Tibial artery (tissue), 4 donors: ENCODE measurements at regions not wholly inside any gene's neighbourhood (a gene's known extent, or its start where the extent isn't known, plus 50 kb on each side); places are given as distances from the start of the nearest gene placed in this dataset.
A peak's percentile ranks its signal among the peaks of the same experiment; 100 is the strongest.

ENCODE experiments used
- DNase-seq, 2 donors: peaks; one replicate each; pipeline ENCODE4 v3.0.0-alpha.2; 2019
- H3K27ac ChIP-seq, 2 donors: fragments of 200-600 bp; sonication (generic) in 1 of 2; 1 replicate in 1 of 2; 2 replicates in 1 of 2; pipeline ENCODE4 v1.5.1; 2018 to 2019; ENCODE audit warnings: mild to moderate bottlenecking in 1 of 2
- H3K27me3 ChIP-seq, 2 donors: fragments of 200-600 bp; sonication (generic) in 1 of 2; one replicate each; pipeline versions ENCODE4 v1.5.1 to v1.6.0; 2016 to 2019
- H3K36me3 ChIP-seq, 3 donors: fragments of 200-600 bp; sonication (generic) in 2 of 3; one replicate each; pipeline ENCODE4 v1.5.1; 2016 to 2019; ENCODE audit warnings: mild to moderate bottlenecking in 2 of 3
- H3K4me1 ChIP-seq, 4 donors: fragments of 200-600 bp; sonication (generic) in 2 of 4; 1 replicate in 3 of 4; 2 replicates in 1 of 4; pipeline ENCODE4 v1.5.1; 2016 to 2019
- H3K4me3 ChIP-seq, 2 donors: fragments of 200-600 bp; sonication (generic) in 1 of 2; 1 replicate in 1 of 2; 2 replicates in 1 of 2; pipeline ENCODE4 v1.5.1; 2018 to 2019; ENCODE audit warnings: mild to moderate bottlenecking in 2 of 2
- H3K9me3 ChIP-seq, 3 donors: fragments of 200-600 bp; sonication (generic) in 1 of 3; one replicate each; pipeline ENCODE4 v1.5.1; 2016 to 2019
- intact Hi-C: fragments of 100-400 bp; cut with DNase I; formaldehyde crosslinking; loops from one replicate; pipeline ENCODE4 v1.15.0; 2023; ENCODE audit warnings: low total_unique reads
- TF ChIP-seq, protein P1 (sequence below), 2 experiments: fragments of 200-600 bp in 1 of 2; fragments of 450-650 bp in 1 of 2; IDR thresholded peaks; one replicate each; pipeline ENCODE4 v1.5.1; 2017 to 2019; ENCODE audit warnings: antibody characterized with exemption in 2 of 2, mild to moderate bottlenecking in 1 of 2, moderate library complexity in 1 of 2

DNA sequence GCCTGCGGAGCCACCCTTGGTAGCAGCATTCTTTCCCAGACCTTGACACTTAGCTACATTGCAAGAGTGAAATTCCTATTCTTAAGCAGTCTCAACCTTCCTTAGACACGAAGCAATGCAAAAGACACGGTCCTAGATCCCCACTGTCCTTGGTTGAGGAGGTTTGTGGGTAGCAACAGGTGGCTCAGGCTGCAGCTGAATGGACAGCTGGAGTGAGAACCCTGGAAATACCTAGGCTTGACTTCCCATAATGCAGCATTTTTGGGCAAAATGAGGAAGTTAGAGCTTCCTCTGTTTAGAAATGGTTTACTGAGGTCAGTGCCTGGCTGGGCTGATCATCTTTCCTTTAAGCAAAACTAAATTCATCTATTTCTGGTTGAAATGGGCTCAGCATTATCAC lies 296.6 kb downstream of the RFC3 start:
- TF ChIP-seq, protein P1, sequence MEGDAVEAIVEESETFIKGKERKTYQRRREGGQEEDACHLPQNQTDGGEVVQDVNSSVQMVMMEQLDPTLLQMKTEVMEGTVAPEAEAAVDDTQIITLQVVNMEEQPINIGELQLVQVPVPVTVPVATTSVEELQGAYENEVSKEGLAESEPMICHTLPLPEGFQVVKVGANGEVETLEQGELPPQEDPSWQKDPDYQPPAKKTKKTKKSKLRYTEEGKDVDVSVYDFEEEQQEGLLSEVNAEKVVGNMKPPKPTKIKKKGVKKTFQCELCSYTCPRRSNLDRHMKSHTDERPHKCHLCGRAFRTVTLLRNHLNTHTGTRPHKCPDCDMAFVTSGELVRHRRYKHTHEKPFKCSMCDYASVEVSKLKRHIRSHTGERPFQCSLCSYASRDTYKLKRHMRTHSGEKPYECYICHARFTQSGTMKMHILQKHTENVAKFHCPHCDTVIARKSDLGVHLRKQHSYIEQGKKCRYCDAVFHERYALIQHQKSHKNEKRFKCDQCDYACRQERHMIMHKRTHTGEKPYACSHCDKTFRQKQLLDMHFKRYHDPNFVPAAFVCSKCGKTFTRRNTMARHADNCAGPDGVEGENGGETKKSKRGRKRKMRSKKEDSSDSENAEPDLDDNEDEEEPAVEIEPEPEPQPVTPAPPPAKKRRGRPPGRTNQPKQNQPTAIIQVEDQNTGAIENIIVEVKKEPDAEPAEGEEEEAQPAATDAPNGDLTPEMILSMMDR (IDR thresholded peaks at IDR 0.05) = no peak
- no peak overlapping the region for H3K27ac ChIP-seq
- no peak overlapping the region for H3K4me3 ChIP-seq
- H3K9me3 ChIP-seq = peaks cover 0 to 4% (median 0%) of the 10 kb centered on the region in 3 donors
- intact Hi-C loops = no loop called here
- DNase-seq = no peak
- H3K4me1 ChIP-seq = peaks cover 0 to 6% (median 0%) of the 10 kb centered on the region in 4 donors
- H3K36me3 ChIP-seq = no peaks in the 10 kb centered on the region
- H3K27me3 ChIP-seq = no peaks in the 10 kb centered on the region

DNA sequence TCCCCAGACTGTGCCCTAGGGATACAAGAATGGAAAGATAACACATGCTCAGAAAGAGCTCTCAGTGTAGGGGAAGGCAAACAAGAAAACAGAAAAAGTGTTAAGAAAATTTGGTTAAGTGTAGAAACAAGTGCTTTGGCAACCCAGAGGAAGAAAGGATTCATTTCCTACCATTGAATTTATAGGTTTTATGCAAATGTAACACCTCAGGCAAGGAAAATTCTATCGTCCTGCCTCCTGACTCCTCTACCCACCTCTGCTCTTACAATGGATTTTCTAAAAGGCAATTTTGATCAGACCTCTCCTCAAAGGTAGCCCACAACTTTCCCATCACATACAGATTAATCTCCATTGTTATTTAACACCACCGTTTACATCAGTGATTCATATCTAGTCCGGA lies 298.7 kb downstream of the RFC3 start:
- Histone ChIP-seq H3K36me3 (no peaks in the 10 kb centered on the region), H3K4me3 (no peak overlapping the region), H3K4me1 (peaks cover 0 to 6% (median 0%) of the 10 kb centered on the region in 4 donors), H3K27me3 (no peaks in the 10 kb centered on the region), H3K27ac (no peak overlapping the region), H3K9me3 (no peaks in the 10 kb centered on the region)
- TF ChIP-seq, protein P1 (IDR thresholded peaks at IDR 0.05) = no peak
- intact Hi-C loops = no loop called here
- no peak for DNase-seq

DNA sequence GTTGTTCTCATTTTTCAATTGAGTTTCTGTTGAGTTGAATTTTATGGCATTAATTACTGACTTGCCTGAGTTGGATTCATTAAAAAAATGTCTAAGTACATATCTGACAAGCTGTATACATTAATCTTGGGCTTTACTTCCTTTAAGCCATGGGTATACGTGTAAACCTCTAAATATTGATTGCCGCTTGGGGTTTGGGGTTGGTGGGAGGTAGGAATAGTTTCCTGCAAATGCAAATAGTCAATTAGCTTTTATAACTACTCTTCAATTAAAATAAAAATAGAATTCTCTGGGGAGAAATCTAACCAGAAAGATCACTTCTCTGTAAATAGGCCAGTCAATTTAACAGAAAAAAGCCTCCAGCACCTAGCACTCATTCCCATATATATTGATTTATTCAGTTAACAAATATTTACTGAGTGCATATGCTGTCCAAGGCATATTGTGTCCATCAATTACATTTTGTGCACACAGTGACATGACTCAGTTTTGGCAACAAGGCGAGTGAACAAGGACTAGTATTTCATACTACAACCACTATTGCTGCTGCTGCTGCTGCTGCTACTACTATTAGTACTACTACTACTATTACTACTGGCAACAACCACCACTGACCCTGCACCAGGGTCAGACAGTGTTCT lies 306.8 kb downstream of the RFC3 start:
- Histone ChIP-seq H3K27ac (no peak overlapping the region), H3K4me3 (no peak overlapping the region), H3K4me1 (peaks cover 0 to 11% (median 0%) of the 10 kb centered on the region in 4 donors), H3K9me3 (no peaks in the 10 kb centered on the region), H3K36me3 (no peaks in the 10 kb centered on the region), H3K27me3 (no peaks in the 10 kb centered on the region)
- TF ChIP-seq, protein P1 (IDR thresholded peaks at IDR 0.05) = no peak
- intact Hi-C loops = no loop called here
- no peak for DNase-seq

DNA sequence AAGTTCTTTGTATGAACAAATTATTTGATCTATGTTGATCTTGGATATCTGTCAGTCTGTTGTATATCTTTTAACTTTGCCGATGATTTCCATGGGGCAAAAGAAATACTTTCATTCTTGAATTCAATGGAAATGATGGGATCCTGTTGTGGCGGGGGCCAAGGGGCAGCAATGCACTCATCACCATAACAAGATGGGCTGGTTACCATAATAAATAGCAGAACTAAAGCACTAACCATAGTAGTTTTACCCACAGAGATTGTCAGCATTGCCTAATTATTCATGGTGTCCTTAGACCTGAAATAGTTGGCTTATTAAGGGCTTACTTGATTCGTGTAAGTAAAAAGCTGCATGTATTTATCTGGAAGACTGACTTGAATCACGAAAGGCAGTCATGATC lies 309.6 kb downstream of the RFC3 start:
- no peaks in the 10 kb centered on the region for H3K36me3 ChIP-seq
- peaks cover 0 to 11% (median 0%) of the 10 kb centered on the region in 4 donors for H3K4me1 ChIP-seq
- no peaks in the 10 kb centered on the region for H3K27me3 ChIP-seq
- no peaks in the 10 kb centered on the region for H3K9me3 ChIP-seq
- TF ChIP-seq, protein P1 (IDR thresholded peaks at IDR 0.05) = no peak
- no peak overlapping the region for H3K4me3 ChIP-seq
- no peak overlapping the region for H3K27ac ChIP-seq
- intact Hi-C loops = no loop called here
- DNase-seq = no peak

DNA sequence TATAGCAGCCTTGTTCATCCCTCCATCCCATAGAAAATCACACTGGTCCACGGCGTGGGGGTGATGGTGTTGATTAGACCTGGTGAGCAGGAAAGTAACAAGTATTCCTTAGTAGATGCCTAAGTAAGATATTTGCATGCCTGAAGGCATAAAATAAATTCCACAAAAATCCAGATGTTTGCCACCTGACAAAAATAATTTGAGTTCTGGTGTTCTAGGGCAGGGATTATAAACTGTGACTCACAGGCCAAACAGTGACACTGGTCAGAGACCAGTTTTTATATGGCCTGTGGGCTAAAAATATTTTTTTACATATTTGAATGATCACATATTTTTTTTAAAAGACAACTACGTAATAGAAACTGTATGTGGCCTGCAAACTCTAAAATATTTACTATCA lies 310.7 kb downstream of the RFC3 start:
- H3K27me3 ChIP-seq = no peaks in the 10 kb centered on the region
- peaks cover 0 to 11% (median 0%) of the 10 kb centered on the region in 4 donors for H3K4me1 ChIP-seq
- intact Hi-C loops = no loop called here
- no peak overlapping the region for H3K4me3 ChIP-seq
- no peaks in the 10 kb centered on the region for H3K9me3 ChIP-seq
- no peak for DNase-seq
- TF ChIP-seq, protein P1 (IDR thresholded peaks at IDR 0.05) = no peak
- H3K27ac ChIP-seq = peak overlapping the region in 1 of 2 donors; percentile 14
- no peaks in the 10 kb centered on the region for H3K36me3 ChIP-seq
